Lower leg skin (tissue), 4 donors: ENCODE measurements at regions not wholly inside any gene's neighbourhood (a gene's known extent, or its start where the extent isn't known, plus 50 kb on each side); places are given as distances from the start of the nearest gene placed in this dataset.

Experiments
- DNase-seq, 2 donors: peaks; one replicate each; pipeline ENCODE4 v3.0.0-alpha.2; 2019; ENCODE audit warnings: low spot score in 2 of 2
- H3K4me3 ChIP-seq: fragments of 200-600 bp; sonication (generic); 2 replicates; pipeline ENCODE4 v1.5.1; 2017; ENCODE audit warnings: mild to moderate bottlenecking, low read depth; ENCODE audit not compliant: poor library complexity, severe bottlenecking
- POLR2A ChIP-seq, 2 donors: fragments of 450-650 bp; IDR thresholded peaks; one replicate each; pipeline ENCODE4 v1.6.1; 2016 to 2017; ENCODE audit warnings: antibody characterized with exemption in 2 of 2, mild to moderate bottlenecking in 1 of 2, moderate library complexity in 1 of 2
- WGBS, 2 donors: methylation state at CpG; one replicate each; pipeline ENCODE4 v1.1.5; 2018; 5-methylcytosine and 5-hydroxymethylcytosine counted together
- intact Hi-C: fragments of 100-400 bp; cut with DNase I; formaldehyde crosslinking; loops from one replicate; pipeline ENCODE4 v1.15.0; 2023; ENCODE audit warnings: low total_unique reads
- TF ChIP-seq, protein P1 (sequence below), 3 donors: fragments of 450-650 bp; IDR thresholded peaks; one replicate each; pipeline ENCODE4 v1.5.1; 2016; ENCODE audit warnings: antibody characterized with exemption in 3 of 3, mild to moderate bottlenecking in 3 of 3, moderate library complexity in 2 of 3

DNA sequence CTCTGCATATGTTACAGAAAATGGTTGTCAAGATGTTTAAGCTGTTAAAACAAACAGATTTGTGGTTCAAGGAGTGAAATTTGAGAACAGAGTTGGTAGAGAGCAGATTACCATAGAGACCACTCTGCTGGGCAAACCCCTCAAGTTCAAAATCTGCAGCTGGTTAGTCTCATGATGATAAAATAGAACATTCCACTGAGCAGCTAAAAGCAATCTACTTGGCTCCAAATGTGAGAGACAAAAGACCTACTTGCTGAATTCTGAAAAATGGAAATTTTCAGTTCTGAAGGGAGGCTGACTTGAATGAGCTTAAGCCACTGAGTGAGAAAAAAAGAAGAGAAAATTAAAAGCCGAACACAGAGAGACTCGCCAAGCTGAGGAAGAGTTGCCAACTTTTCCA is 519.3 kb downstream of the NOVA1 start:
- intact Hi-C loops, result no loop called here
- TF ChIP-seq POLR2A (IDR thresholded peaks at IDR 0.05), result no peak
- TF ChIP-seq, protein P1, sequence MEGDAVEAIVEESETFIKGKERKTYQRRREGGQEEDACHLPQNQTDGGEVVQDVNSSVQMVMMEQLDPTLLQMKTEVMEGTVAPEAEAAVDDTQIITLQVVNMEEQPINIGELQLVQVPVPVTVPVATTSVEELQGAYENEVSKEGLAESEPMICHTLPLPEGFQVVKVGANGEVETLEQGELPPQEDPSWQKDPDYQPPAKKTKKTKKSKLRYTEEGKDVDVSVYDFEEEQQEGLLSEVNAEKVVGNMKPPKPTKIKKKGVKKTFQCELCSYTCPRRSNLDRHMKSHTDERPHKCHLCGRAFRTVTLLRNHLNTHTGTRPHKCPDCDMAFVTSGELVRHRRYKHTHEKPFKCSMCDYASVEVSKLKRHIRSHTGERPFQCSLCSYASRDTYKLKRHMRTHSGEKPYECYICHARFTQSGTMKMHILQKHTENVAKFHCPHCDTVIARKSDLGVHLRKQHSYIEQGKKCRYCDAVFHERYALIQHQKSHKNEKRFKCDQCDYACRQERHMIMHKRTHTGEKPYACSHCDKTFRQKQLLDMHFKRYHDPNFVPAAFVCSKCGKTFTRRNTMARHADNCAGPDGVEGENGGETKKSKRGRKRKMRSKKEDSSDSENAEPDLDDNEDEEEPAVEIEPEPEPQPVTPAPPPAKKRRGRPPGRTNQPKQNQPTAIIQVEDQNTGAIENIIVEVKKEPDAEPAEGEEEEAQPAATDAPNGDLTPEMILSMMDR (IDR thresholded peaks at IDR 0.05), result no peak
- no peak for DNase-seq
- 43 to 61% methylated on average over 2 of the region's 2 CpGs for WGBS, 2 donors
- H3K4me3 ChIP-seq, result no peak overlapping the region

DNA sequence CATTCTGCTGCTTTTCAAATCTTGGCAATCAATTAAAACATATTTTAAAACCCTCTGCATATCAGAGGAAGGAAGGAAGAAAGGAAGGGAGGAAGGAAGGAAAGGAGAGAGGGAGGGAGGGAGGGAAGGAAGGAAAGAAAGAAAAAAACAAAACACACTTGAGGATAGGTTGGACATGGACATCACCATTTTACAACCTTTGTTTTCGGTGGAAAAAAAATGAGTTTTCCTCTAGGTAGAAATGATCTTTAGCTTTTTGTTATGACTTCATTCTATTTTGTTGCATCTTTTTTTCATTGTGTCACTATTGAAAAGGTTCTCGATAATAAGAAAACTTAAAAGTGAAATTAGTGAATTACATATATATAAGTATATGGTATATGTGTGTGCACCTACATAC is 522.9 kb downstream of the NOVA1 start:
- DNase-seq, result no peak
- no peak overlapping the region for H3K4me3 ChIP-seq
- TF ChIP-seq, protein P1 (IDR thresholded peaks at IDR 0.05), result no peak
- TF ChIP-seq POLR2A (IDR thresholded peaks at IDR 0.05), result no peak
- WGBS, 2 donors, result 95 to 97% methylated on average over 2 of the region's 2 CpGs
- intact Hi-C loops, result no loop called here

DNA sequence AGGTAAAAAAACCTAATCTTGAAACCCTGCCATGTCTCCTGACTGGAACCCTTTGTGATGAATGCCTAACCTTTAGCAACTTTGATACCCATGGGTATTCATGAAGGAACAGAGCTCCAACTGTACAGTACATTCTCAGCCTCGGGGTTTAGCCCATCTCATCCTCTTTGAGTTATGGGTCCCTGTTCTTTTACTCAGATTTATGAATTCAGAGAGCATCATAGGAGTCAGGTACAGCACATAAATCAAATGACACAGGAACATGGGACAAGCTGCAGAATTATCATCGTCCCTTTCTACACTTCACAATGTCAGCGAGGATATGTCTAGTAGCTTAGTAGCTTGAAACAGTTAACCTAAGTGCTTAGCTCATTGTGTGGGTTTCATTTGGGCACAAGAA is 527.4 kb downstream of the NOVA1 start:
- H3K4me3 ChIP-seq, result no peak overlapping the region
- intact Hi-C loops, result no loop called here
- no peak for DNase-seq
- TF ChIP-seq, protein P1 (IDR thresholded peaks at IDR 0.05), result no peak
- no peak for TF ChIP-seq POLR2A (IDR thresholded peaks at IDR 0.05)
- WGBS, 2 donors, result 59 to 63% methylated on average over 3 of the region's 3 CpGs

DNA sequence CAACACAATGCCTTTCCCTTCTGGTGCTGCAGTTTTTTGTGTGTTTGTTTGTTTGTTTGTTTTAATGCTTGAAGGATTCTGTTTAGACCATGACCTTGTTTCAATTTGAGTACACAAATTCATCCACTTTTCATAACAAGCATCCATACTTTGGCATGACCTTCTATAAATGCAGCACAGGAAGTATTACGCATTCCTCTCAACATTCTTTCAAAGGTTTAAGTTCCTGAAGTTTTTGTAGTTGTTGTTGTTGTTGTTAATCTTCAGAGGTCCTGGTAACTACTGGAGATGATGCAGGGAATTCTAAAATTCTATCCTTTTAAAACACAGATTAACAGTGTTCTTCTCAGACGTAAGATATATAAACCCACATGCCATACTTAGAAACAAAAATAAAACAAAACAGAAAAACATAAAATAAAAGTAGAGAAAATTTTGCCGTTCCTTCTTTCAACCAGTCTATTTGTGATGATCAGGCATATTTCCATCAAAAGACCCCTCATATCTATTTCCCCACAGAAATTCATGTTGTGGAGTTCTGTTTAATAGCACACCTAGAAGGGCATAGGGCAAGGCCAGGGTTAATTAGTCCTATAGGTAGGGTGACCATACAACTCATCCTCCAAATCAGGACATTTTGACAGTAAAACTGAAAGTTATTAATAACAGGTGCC is 529.9 kb downstream of the NOVA1 start:
- no peak overlapping the region for H3K4me3 ChIP-seq
- no peak for DNase-seq
- intact Hi-C loops, result no loop called here
- 80 to 88% methylated on average over 3 of the region's 3 CpGs for WGBS, 2 donors
- TF ChIP-seq, protein P1 (IDR thresholded peaks at IDR 0.05), result no peak
- TF ChIP-seq POLR2A (IDR thresholded peaks at IDR 0.05), result no peak

DNA sequence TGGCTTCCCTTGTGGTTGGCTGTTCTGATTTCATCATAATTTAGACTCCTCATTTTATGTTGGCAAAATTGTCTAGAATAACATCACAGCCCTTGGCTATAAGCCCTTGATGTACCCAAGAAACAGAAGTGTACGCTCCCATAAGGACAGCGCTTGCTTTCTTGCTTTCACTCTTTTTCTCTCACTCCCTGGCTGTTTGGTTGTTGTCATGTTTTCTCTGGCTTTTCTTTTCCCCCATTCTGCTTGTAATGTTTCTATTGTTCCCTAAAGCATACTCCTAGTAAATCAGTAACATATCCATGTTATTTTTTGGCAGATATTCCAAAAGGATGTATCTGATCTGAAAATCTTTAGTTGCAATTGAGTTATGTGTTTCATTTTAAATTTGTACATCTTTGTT is 530.5 kb downstream of the NOVA1 start:
- H3K4me3 ChIP-seq, result no peak overlapping the region
- DNase-seq, result no peak
- no peak for TF ChIP-seq POLR2A (IDR thresholded peaks at IDR 0.05)
- TF ChIP-seq, protein P1 (IDR thresholded peaks at IDR 0.05), result no peak
- intact Hi-C loops, result no loop called here
- WGBS, 2 donors, result 84 to 88% methylated on average over 2 of the region's 2 CpGs

DNA sequence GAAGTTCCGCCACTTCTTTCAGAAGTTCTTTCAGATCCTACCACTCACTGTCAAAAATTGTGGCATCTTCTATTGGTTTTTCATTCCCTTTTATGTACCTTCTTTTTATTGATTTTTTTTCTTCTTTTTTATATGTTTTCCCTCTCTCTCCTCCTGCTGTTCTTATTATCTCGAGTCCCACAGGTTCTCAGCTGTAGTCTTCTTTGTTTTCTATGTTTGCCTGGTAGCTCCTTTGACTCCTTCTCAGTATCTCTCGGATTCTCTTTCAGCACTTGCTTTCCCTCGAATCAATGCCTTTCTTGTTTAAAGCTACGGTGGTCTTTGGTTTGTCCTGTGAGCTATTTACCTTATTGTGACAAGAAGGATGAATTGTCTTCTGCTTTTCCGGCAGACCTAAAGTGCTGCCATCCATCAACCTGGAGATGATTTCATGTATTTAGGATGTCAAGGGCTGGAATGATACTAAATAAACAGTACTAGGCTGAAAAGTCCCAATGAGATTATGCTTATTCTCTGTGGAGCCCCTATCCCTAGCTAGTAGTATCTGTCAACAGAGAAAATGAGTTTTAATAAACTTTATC is 541.7 kb downstream of the NOVA1 start:
- no peak overlapping the region for H3K4me3 ChIP-seq
- DNase-seq, result no peak
- intact Hi-C loops, result no loop called here
- no peak for TF ChIP-seq POLR2A (IDR thresholded peaks at IDR 0.05)
- TF ChIP-seq, protein P1 (IDR thresholded peaks at IDR 0.05), result no peak
- WGBS, 2 donors, result 75 to 80% methylated on average over 6 of the region's 6 CpGs
